DMS53 treated with DMSO at 0.1 percent for 48 hours (cell line): ENCODE measurements at regions not wholly inside any gene's neighbourhood (a gene's known extent, or its start where the extent isn't known, plus 50 kb on each side); places are given as distances from the start of the nearest gene placed in this dataset.
"Not testable (repeated sequence)": the region's sequence is repeated elsewhere in the genome, so short reads cannot be mapped to it uniquely, and the experiment has no call there.

Source experiments
- DNase-seq: peaks from one replicate; lab custom pipeline; 2025; ENCODE audit not compliant: unreplicated experiment; lab: John Stamatoyannopoulos, UW

DNA sequence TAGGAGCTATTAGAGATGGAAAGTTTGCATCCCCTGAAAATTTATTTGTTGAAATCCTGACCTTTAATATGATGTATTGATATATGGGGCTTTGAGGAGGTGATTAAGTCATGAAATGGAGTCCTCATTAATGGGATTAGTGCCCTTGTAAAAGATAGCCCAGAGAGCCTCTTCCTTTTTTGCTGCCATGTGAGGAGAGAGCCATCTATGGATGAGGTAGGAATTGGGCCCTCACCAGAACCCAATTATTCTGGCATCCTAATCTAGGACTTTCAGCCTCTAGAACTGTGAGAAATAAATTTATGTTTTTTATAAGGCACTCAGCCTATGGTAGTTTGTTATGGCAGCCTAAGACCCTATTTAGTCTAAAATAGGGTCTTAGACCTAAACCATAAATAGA lies 250.2 kb upstream of the SLITRK1 start:
- no peak for DNase-seq

DNA sequence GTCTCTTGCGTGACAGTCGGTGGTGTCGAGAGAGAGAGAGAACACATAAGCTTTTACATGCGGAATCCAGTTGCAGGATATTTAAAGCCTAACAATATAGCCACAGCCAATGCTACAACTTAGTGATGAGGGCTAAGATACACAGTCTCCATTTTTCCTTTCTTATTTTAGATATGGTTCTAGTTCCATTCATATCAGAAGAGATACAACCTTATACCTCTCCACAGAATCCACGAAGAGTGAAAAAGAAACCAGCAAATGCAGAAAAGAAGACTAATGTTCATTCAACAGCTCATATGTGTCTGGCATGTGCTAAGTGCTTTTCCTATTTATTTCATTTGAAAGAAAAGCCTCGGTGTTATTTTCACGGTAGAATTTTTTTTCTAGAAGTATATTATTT lies 249.0 kb upstream of the SLITRK1 start:
- no peak for DNase-seq

DNA sequence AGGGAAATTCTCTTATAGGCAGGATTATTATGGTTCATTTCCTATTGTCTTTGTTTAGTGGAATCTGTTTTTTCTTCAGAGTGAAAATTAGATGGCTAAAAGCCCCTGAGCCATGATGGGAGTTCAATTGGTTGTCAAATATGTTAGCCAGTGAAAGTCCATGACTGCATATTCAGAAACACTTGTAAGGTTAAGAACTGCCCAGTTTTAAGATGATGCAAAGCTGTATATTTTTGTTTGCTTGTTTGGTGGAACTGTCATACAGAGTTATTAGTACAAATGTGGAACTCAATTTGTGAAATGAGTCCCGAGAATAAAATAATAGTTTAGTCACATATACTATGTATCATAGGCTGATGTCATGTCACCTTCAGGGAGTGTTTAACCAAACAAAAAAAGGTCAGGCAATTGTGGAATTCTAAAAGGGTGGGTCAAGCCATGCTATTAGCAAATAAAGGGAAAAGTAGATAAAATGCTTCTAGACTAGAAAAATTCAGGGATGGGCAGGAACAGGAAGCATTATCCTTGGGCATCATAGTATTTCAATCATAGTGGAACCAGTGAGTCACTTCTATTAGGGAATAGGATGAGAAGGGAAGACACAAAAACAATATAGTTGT lies 248.3 kb upstream of the SLITRK1 start:
- DNase-seq, result no peak

DNA sequence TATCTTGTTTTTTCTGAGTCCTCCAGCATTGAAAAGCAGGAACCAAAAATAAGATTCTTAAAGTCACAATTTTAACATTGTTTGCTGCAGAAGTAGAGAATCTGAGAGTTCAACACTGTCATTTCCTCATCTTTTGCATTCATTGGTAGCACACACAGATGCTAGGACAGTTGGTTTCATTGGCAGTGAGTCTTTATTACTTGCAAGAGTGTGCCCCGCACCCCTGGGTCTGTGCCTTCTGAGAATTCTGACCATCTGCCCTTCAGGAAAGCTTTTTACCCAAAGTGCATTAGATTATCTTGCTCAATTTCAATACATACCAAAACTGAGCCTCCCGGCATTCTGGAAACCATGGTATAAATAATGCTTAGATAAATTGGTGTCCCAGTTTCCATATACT lies 247.7 kb upstream of the SLITRK1 start:
- DNase-seq, result no peak

DNA sequence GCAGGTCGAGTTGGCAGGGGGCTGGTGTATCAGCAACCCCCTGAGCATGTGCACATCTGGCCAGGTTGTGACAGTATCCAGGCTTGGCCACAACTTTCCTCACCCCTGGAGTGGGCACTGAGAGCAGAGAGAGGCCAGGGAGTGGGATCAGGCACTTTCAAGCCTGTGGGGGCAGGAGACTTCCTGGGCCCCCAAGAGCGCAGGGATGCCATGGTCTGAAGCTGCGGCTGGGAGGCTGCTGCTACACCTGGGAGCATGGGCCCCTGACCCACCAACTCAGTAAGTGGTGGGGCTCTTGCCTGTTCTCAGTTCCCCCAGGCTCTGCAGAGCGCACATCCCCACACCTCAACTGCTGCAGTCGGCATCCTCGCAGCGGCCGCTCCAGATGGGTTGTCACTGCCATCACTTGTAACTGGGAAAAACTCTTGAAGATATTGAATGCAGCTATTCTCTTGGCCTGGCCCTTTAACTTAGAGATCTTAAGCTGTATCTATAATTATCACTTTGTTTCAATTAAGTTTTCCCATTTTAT lies 245.4 kb upstream of the SLITRK1 start:
- DNase-seq, result no peak

DNA sequence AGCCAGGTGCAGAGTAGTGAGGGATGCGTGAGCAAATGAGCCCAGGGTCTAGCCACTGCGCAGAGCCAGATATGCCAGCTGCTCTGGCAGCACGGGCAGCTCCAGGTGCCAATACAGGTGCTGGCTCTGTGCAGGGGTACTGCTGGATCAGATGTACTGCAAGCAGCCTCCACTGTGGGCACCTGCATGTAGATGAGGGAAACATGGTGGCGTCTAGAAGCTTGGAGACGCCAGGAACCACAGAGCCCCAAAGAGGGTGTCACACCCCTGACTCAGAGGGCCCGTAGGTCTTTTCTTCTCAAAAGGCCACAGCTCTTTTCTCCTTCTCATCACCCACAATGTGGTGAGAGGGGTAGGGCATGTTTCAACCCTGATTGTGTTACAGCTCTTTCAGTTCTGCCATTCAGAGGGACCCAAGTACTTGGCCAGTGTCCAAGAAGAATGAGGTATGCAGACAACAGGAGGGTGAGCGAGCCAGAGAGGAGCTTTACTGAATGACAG lies 244.4 kb upstream of the SLITRK1 start:
- peak; percentile 34 for DNase-seq

DNA sequence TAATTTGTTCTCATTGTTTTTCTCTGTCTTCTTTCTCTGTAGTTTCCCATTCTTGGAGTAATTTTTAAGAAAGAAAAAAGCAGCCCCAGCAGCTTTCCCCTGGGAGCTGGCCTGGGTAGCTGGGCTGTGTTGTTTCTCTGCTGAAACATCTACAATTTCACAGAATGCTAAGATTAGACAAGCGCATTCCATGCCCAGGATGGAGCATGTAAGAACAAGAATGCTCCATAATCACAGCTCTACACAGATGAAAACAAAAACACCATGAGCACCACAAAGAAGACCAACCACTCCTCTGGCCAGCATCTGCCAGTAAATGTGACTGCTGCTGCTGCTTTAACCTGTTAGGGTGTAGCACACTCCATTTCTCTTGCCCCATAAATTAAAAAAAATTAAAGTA lies 239.2 kb upstream of the SLITRK1 start:
- no peak for DNase-seq

DNA sequence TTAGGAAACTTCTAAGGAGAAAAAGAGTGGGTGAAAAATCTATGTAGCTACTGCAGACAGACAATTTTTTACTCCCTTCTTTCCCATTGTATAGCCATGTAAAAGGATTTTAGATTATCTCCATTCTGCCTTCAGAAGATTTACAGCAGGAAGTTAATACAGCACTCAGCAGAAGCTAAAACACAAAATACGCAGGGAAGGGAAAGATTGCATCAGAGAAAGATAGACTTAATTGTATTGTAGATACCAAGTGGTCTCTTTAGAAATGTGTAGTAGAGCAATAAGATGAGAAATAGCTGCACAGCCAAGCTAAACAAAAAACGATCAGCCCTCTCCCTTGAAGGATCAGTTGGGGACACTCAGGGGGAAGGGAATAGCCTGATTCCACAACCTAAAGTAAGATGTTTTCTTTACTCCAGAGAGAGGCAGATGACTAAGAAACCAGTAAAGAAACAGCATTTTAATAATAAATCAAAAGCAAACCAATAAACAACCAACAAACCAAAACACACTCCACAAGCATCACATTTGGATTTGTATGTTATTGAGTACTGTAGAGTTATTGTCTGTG lies 236.7 kb upstream of the SLITRK1 start:
- no peak for DNase-seq

DNA sequence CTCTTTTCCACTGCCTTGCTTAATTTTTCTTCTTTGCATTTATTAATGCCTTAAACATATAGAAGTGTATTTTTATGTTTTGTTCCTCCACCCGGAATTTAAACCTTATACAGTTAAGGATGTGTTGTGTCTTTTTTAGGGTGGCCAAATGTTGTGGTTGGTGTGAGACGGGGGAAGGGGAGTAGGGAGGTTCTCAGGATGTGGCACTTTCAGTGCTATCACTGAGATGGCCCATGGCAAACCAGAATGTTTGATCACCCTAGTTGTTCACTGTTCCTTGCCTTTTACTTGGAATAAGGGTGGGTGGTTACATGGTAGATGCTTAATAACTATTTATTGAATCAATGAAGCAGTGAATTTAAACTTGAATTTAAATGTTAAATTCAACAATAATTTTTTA lies 216.0 kb upstream of the SLITRK1 start:
- no peak for DNase-seq

DNA sequence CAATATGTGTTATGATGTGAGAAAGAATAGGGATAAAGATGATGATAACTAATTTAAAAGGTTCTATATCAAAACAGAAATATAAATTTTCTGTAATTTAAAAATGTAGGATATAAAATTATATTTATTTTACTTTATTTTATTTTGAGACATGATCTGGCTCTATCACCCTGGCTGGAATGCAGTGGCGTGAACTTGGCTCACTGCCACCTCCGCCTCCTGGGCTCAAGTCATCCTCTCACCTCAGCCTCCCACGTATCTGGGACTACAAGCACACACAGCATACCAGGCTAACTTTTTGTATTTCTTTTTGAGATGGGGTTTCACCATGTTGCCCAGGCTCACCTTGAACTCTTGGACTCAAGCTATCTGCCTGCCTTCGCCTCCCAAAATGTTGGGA lies 214.9 kb upstream of the SLITRK1 start:
- DNase-seq, result no peak

DNA sequence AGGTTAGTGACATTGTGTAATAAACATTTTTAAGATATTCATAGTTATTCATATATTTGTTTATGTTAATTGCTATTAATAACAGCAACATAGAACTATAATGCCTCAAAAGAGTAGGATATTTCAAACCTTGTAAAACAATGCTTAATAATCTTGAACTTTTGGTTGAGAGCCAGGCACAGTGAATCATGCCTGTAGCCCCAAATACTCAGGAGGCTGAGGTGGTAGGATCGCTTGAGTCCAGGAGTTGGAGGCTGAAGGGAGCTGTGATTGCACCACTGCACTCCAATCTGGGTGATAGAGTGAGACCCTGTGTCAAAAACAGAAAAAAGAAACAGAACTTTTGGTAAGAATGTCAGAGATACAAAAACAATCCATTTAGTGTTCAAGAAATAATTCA lies 213.9 kb upstream of the SLITRK1 start:
- DNase-seq, result no peak

DNA sequence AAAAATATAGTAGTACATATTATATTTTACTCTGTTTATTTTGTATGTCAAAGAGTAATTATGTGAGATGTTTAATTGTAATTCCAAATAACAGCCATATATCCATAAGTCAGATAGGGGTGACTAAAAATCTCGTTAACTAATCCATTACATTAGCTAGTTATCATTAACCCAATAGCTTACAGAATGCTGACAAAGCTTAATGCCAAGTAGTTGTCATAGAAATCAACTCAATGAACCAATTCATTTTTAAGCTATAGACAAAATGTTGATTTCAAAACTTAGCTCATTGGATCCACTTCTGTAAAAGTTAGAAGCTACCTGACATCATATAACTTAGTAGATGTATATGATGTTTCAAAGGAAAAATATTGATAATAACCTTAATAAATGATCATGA lies 206.7 kb upstream of the SLITRK1 start:
- DNase-seq, result no peak

DNA sequence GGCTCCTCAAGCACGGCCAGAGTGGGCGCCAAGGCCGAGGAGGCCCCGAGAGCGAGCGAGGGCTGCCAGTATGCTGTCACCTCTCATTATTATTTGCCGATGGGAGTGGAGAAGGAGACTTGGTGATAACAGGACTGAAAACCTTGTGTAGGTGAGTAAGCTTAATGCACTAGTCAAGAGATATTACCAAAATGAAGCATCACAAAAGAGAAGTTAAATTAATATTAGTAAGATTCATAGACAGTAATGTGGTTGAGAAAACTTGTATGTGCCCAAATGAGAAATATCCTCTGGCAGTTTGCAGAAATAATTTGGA lies 204.5 kb upstream of the SLITRK1 start:
- DNase-seq, result no peak

DNA sequence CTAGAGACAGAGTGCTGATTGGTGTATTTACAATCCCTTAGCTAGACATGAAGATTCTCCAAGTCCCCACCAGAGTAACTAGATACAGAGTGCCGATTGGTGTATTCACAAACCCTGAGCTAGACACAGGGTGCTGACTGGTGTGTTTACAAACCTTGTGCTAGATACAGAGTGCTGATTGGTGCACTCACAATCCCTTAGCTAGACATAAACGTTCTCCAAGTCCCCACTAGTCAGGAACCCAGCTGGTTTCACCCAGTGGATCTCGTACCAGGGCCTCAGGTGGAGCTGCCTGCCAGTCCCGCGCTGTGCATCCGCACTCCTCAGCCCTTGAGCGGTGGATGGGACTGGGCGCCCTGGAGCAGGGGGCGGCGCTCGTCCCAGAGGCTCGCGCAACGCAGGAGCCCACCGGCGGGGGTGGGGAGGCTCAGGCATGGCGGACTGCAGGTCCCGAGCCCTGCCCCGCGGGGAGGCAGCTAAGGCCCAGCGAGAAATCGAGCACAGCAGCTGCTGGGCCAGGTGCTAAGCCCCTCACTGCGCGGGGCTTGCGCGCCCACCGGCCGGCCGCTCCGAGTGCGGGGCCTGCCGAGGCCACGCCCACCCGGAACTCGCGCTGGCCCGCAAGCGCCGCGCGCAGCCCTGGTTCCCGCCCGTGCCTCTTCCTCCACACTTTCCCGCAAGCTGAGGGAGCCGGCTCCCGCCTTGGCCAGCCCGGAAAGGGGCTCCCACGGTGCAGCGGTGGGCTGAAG lies 204.0 kb upstream of the SLITRK1 start:
- DNase-seq, result not testable (repeated sequence)

DNA sequence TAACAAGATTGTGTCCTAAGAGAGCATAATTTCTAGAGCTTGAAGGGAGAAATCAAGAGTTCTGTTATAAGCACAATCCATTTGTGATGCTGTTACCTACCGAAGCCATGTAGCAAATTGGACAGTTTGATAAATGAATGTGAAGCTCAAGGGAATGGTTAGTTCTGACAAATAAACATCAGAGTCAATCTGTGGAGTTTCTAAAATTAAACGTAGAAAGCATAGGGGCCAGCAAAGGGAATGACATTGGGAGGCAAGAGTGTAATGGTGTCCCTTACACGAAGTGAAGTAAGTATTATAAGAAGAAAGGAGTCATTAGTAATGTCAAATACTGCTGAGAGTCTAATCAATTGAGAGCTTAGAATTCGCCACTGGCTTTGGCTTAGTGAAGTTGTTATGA lies 200.2 kb upstream of the SLITRK1 start:
- no peak for DNase-seq

DNA sequence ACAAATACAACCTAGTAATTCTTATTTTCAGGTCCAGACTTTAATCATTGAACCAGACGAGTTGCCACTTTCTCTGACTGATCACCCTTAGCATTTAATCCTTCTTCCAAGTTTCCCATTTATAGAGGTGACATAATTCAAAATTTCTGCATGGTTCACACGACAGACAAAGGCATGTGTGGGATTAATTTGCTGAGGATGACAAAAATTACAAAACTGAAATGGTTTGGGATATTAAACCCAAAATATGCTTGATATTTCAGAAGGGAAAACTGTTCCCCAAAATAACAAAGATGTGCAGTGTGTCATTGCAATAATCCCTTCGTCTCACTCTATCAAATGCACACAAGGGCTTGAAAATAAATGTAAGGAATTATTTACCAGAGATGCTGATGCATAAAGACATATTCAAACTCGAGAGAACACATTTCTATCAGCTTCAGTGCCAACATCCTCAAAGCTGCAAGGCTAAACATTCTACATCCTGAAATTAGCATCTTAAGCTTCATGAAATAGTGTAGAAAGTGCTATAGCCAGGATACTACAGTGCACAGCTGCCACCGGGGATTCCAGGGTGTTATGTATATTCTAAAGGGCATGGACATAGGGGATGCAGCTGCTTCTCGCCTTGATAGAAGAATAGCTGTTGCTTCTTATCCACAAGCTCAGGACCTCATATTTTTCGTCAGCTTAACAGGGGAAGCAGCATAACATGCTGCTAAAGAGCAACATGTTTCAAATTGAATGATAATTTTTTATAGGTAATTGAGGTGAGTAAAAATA lies 198.7 kb upstream of the SLITRK1 start:
- DNase-seq, result no peak

DNA sequence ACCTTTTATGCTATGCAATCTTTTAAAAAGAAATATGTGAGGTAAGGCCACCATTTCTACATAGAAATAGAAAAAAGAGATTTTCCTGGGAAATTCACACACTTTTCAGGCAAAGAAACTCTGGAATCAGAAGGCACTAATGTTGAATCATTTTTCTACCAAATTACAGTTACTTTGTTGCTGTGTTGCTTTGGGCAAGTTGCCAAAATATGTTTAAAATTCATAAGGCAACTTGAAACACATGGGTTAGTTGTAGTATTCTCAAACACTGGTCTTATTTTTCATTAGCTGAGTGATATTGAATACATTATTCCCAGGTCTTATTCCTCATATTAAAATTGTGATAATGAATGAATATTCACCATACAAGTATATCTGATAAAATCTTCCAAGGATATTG lies 195.0 kb upstream of the SLITRK1 start:
- DNase-seq, result no peak

DNA sequence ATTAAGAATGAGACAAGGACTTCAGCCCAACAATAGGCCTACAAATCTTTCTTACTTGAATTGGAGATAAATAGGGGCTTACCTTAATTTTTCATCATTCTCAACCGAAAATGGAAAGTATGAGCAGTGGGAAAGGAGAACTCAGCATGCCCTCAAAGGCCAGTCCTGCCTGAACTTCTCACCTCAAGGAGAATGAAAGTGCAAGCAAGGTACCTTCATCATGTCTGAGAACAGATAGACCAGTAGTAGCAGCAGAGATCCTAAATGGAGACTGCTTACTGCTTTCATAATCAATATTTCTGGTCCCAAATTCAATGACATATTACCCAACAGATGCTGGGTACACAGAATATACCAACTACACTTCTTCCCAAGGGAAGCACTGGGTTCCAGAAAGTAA lies 194.0 kb upstream of the SLITRK1 start:
- no peak for DNase-seq

DNA sequence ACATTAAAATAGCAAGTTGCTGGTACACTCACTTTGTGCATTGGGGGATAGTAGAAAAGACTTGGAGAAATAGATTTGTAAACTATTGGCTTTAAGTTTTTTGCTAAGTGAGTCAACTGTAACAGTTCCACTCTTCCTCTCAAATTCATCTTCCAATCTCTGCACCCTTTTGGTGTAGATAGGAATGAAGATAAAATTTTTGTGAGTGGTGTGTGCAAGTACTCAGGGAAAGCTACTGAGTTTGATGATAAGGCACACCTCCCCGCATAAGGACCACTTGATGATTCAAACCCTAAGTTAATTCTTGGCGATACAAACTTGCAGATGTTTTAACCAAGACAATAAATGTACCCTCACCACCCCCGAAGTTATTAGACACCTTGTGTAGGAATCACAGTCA lies 168.3 kb upstream of the SLITRK1 start:
- DNase-seq, result no peak

DNA sequence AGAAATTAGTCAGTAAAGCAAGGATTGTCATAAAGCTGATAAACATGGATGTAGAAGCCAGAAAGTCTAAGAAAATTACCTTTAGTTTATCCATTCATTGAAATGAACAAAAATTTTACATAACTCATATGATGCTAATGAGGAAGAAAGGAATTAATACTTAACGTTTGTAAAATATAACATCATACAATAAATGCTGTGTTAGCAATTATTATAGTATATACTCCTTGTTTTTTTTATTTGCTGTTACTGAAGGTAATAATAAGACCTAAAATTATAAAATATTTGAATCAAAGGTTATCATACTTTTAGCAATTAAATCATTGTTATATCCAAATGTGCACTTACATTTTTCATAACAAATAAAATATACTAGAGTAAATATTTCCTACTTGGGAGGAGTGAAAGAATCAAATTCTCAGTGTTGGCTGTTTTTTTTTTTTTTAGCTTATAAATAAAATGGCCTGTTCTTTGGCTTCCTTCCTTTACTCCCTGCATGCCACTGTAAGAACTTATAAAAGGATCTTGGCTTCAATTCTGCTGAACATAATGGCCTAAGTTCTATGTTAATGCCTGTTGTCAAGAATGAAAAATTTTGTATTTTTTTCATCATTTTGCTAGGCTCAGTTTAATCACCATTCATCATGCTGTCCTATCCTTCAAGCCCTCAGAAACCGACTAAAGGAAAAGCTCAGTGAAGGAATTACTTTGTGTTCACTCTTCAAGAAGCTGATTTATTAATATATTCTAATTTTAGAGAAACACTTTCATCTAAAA lies 167.4 kb upstream of the SLITRK1 start:
- DNase-seq, result no peak

DNA sequence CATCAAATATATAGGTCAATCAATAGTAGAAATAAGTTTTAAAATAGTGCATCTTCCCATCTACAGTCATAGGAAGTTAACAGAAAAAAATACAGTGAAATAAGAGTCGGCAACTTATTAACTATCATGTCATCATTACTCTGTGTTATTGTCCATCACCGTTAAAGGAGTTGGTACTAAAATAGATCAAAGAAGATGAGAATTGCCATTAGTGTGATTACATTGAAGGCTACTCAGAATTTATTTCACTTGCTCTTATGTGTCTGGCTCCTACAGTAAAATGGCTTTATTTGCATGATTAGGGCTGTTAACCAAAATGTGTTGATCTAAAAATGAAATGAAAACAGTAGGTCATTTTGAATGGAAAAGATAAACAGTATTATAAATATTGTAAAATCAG lies 162.5 kb upstream of the SLITRK1 start:
- no peak for DNase-seq
